BLaER1 (cell line): ENCODE measurements at regions not wholly inside any gene's neighbourhood (a gene's known extent, or its start where the extent isn't known, plus 50 kb on each side); places are given as distances from the start of the nearest gene placed in this dataset.

Experiments used
- H3K27ac ChIP-seq: shearing (Covaris generic); formaldehyde crosslinking; 2 replicates; pipeline ENCODE4 v1.8.1; 2022
- H3K27me3 ChIP-seq: shearing (Covaris generic); formaldehyde crosslinking; 2 replicates; pipeline ENCODE4 v1.8.1; 2022
- H3K36me3 ChIP-seq: shearing (Covaris generic); formaldehyde crosslinking; 2 replicates; pipeline ENCODE4 v1.8.1; 2022
- H3K4me1 ChIP-seq: shearing (Covaris generic); formaldehyde crosslinking; 2 replicates; pipeline ENCODE4 v1.8.1; 2022
- H3K4me2 ChIP-seq: shearing (Covaris generic); formaldehyde crosslinking; 2 replicates; pipeline ENCODE4 v1.8.1; 2022
- H3K4me3 ChIP-seq: shearing (Covaris generic); formaldehyde crosslinking; 2 replicates; pipeline ENCODE4 v1.8.1; 2022
- H3K9ac ChIP-seq: shearing (Covaris generic); formaldehyde crosslinking; 2 replicates; pipeline ENCODE4 v1.8.1; 2022
- H3K9me3 ChIP-seq: shearing (Covaris generic); formaldehyde crosslinking; 2 replicates; pipeline ENCODE4 v1.8.1; 2022
- H4K20me1 ChIP-seq: shearing (Covaris generic); formaldehyde crosslinking; 2 replicates; pipeline ENCODE4 v1.8.1; 2022
- Cebpa-rat ChIP-seq: shearing (Covaris generic); IDR thresholded peaks from 2 replicates; pipeline ENCODE4 v1.8.1; 2022

DNA sequence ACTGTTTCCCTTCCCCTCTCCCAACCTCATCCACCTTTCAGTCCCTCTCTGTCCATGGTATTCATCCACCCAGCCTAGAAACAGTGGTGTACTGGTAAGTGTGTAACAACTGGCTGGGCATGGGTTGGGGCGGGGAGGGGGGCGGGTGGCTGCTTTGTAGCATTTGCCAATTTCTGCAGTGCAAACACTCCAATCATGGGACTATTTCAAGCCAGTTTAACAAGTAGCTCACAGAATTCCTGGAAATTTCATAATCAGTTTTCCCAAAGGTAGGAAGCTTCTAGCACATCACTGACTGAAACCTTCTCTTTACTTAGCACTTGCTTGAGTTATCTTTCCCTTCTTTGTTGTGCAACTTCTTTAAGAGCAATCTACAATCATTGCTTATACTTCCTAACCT, 100.8 kb upstream of the WASF3 start:
- Histone ChIP-seq H3K27ac (no peak overlapping the region), H3K4me2 (no peak overlapping the region), H3K4me1 (no peaks in the 10 kb centered on the region), H3K4me3 (no peak overlapping the region), H3K27me3 (no peaks in the 10 kb centered on the region), H3K9me3 (no peaks in the 10 kb centered on the region), H4K20me1 (no peaks in the 10 kb centered on the region), H3K36me3 (no peaks in the 10 kb centered on the region), H3K9ac (no peak overlapping the region)
- no peak for TF ChIP-seq Cebpa-rat

DNA sequence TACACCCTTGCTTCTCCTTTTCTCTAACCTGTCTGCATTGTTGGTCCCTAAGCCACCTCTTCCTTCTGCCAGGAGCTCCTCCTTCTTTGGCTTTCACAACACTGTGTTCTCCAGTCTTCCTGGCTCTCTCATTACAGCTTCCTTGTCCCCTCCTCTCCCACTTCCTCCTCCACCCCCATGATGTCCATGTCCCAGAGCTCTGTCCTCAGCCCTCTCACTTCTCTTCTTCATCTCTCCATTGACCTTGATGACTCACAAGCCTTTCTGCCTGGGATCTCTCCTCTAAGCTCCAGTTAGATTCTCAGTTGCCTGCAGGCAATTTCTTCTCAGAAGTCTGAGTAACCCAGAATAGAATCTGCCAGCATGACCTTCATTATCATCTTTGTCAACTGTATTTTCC, 100.3 kb upstream of the WASF3 start:
- H3K36me3 ChIP-seq: no peaks in the 10 kb centered on the region
- no peak overlapping the region for H3K27ac ChIP-seq
- TF ChIP-seq Cebpa-rat: no peak
- H3K9me3 ChIP-seq: no peaks in the 10 kb centered on the region
- no peak overlapping the region for H3K9ac ChIP-seq
- no peak overlapping the region for H3K4me3 ChIP-seq
- H3K27me3 ChIP-seq: no peaks in the 10 kb centered on the region
- H3K4me2 ChIP-seq: no peak overlapping the region
- H3K4me1 ChIP-seq: peaks cover 2% of the 10 kb centered on the region; the same call in 1 of the 2 replicates
- no peaks in the 10 kb centered on the region for H4K20me1 ChIP-seq

- Histone ChIP-seq H3K4me2 (no peak overlapping the region), H3K36me3 (no peaks in the 10 kb centered on the region), H3K4me1 (peaks cover 8% of the 10 kb centered on the region; the same call in 1 of the 2 replicates), H4K20me1 (no peaks in the 10 kb centered on the region), H3K4me3 (no peak overlapping the region), H3K9ac (no peak overlapping the region), H3K9me3 (no peaks in the 10 kb centered on the region), H3K27ac (no peak overlapping the region), H3K27me3 (no peaks in the 10 kb centered on the region)
- TF ChIP-seq Cebpa-rat: no peak
Observed at GRCh38 chr13:26458196-26458749, 99.2 kb upstream of the WASF3 start.

DNA sequence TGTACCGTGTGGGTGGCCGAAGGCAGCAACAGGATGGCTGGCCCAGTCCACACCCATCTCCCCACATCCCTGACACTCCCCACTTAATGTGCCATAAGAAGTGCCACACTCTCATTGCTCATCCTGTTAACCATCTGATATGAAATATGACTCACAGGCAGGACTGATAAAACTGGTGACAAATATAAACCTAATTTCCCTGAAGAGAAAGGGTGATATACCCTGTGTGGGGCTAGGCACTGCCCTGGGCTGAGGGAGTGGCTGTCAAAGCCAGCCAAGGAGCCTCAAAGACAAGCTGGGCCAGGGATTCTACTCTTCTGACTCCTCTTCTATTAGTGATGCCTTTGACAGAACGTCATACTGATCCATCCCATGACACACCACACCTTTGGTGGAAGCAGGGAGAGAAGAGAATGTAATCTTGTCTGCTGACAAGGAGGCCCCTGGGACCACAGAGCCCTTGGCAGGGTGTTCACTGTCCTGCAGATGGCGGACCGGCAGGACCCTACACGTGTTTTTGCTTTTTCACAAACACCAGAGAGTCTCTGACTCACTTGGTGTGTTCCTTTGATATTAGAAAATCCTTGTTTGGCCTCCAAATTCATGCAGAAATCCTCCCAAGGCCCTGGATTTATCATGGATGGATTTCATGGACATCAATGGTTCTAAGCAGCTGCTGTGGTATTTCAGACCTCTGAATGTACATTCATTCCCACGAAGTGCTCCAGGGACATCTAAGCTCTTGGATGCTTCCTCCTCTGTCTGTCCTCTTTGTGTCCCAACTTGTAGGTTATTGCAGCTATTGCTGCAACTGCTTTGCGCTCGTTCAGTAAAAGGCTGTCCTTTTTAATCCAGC, 98.0 kb upstream of the WASF3 start:
- Histone ChIP-seq H3K4me1 (peaks cover 8% of the 10 kb centered on the region; the same call in 1 of the 2 replicates), H3K27me3 (no peaks in the 10 kb centered on the region), H3K27ac (no peak overlapping the region), H3K4me2 (no peak overlapping the region), H3K36me3 (no peaks in the 10 kb centered on the region), H3K9ac (no peak overlapping the region), H3K9me3 (no peaks in the 10 kb centered on the region), H4K20me1 (no peaks in the 10 kb centered on the region), H3K4me3 (no peak overlapping the region)
- no peak for TF ChIP-seq Cebpa-rat

DNA sequence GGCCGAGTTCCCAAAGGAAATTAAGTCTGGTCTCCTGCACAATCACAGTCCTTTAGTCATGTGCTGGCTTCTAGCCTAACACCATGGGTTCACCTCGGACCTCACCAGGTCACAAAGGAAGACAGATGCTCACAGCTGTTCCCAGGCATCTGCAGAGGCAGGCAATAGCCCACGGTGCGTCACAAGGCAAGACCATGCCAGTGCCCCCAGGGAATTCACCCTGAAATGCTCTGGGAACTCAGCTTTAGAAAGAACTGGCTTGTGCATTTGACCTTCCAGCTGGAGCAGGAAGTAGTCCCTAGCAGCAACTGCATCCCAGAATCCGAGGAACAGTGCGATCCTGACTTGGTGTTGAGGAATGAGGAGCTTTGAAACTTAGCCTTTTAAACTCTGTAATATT, 96.8 kb upstream of the WASF3 start:
- Histone ChIP-seq H3K36me3 (no peaks in the 10 kb centered on the region), H3K27ac (no peak overlapping the region), H4K20me1 (no peaks in the 10 kb centered on the region), H3K4me2 (no peak overlapping the region), H3K9me3 (no peaks in the 10 kb centered on the region), H3K9ac (no peak overlapping the region), H3K4me1 (peaks cover 8% of the 10 kb centered on the region; the same call in 1 of the 2 replicates), H3K27me3 (no peaks in the 10 kb centered on the region), H3K4me3 (no peak overlapping the region)
- no peak for TF ChIP-seq Cebpa-rat

DNA sequence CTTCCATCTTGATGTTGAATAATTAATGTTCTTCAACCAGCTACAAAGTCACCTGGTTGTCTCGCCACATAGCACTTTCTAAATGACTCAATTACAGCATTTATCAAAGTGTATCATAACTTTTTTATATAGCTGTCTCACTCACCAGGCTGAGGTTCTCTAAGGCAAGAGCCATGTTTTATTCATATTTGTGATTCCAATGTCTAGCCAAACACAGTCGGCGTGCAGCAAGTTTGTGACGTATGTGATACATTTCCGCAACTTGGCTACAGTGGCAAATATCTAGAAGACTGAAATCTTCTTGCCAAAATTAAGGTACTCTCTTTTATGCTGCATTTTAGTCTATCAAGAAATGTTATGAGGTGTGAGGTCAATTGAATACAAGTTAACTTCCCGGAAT, 94.2 kb upstream of the WASF3 start:
- Histone ChIP-seq H3K9me3 (peaks cover 10% of the 10 kb centered on the region; the same call in 1 of the 2 replicates), H3K4me2 (no peak overlapping the region), H3K27ac (no peak overlapping the region), H3K4me1 (peaks cover 8% of the 10 kb centered on the region; the same call in 1 of the 2 replicates), H4K20me1 (no peaks in the 10 kb centered on the region), H3K9ac (no peak overlapping the region), H3K27me3 (no peaks in the 10 kb centered on the region), H3K36me3 (no peaks in the 10 kb centered on the region), H3K4me3 (no peak overlapping the region)
- TF ChIP-seq Cebpa-rat: no peak

DNA sequence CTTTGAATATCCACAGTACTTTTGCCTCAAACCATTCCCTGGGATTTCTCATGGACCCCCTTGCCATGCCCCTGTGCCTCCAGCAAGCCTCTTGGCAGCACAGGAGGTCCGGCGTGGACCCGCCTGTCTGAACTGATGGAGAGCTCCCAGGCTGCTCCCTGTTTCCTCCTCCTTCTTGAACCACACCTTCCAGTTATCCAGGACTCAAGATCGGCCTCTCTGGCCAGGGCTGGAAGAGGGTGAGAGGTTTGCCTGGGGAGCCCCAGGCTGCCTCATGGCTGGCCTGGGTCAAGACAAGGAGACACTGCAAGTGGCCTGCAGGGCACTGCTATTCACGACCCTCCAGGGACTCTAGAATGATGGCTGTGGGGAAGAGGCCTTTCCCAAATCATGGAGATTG, 93.6 kb upstream of the WASF3 start:
- Histone ChIP-seq H3K9ac (no peak overlapping the region), H3K4me2 (no peak overlapping the region), H3K4me3 (no peak overlapping the region), H3K27me3 (no peaks in the 10 kb centered on the region), H4K20me1 (no peaks in the 10 kb centered on the region), H3K36me3 (no peaks in the 10 kb centered on the region), H3K9me3 (peaks cover 10% of the 10 kb centered on the region; the same call in 1 of the 2 replicates), H3K27ac (no peak overlapping the region), H3K4me1 (peaks cover 8% of the 10 kb centered on the region; the same call in 1 of the 2 replicates)
- TF ChIP-seq Cebpa-rat: no peak

DNA sequence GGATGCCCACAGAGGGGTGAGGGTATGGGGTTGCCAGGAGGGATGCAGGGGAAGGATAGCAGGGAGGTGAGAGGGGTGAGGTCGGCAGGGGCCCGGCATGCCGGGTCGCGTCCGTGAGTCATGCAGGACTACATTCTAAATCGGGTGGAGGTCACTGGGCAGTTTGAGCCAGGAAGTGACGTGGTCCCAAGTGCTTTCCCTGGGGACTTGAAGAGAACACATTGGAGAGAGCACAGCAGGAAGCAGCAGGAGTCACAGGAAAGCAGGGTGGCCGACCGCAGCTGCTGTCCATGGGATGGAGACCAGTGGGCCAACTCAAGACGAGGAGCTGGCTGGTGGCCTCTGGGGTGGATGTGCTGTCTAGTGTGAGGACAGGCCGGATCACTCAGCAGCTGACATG, 92.0 kb upstream of the WASF3 start:
- H3K9me3 ChIP-seq: peaks cover 10% of the 10 kb centered on the region; the same call in 1 of the 2 replicates
- H3K27ac ChIP-seq: no peak overlapping the region
- no peaks in the 10 kb centered on the region for H4K20me1 ChIP-seq
- H3K4me2 ChIP-seq: no peak overlapping the region
- H3K4me3 ChIP-seq: no peak overlapping the region
- TF ChIP-seq Cebpa-rat: no peak
- H3K36me3 ChIP-seq: no peaks in the 10 kb centered on the region
- peaks cover 8% of the 10 kb centered on the region; the same call in 1 of the 2 replicates for H3K4me1 ChIP-seq
- H3K9ac ChIP-seq: no peak overlapping the region
- H3K27me3 ChIP-seq: no peaks in the 10 kb centered on the region

DNA sequence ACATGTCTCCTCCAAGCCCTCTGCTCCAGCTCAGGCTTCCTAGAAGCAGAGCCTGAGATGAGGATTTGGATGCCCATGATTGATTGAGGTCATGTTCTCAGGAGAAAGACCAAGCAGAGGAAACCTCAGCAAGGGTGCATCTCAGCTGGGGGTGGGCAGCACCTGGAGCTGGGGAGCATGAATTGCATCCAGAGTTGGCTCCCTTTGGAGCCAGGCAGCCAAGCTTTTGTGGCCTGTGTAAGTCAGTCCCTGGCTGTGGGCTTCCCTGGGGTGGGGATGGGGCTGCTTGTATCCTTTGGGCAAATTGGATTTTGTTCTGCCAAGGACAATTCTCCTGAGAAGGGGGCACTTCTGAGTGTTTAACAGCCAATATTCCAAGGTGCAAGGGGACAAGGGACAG, 91.5 kb upstream of the WASF3 start:
- no peak for TF ChIP-seq Cebpa-rat
- Histone ChIP-seq H4K20me1 (no peaks in the 10 kb centered on the region), H3K4me3 (no peak overlapping the region), H3K27me3 (no peaks in the 10 kb centered on the region), H3K27ac (no peak overlapping the region), H3K4me1 (peaks cover 8% of the 10 kb centered on the region; the same call in 1 of the 2 replicates), H3K9ac (no peak overlapping the region), H3K9me3 (peaks cover 10% of the 10 kb centered on the region; the same call in 1 of the 2 replicates), H3K36me3 (no peaks in the 10 kb centered on the region), H3K4me2 (no peak overlapping the region)

DNA sequence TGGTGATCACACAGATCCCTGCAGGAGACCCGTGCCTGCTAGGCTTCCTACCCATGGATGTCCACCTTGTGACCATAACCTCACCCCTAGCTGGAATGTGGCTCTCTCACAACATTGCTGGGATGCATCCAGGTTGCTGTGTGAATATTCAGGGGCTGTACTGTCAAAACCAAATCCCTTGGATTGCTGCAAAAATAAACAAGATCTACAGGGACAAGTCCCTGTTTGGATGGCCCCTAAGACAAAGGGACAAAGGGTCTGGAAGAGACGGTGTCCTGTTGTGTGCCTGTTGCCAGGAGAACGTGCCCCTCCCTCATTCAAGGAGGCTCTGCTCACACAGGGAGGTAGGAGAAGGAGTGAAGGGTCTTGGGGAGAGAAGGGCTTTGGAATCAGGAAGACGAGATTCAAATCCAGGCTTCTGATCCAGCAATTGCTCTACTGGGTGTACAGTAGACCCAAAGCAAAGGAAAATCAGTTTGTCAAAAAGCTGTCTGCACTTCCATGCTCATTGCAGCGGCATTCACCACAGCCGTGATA, 89.2 kb upstream of the WASF3 start:
- H3K4me1 ChIP-seq: no peaks in the 10 kb centered on the region
- no peak overlapping the region for H3K9ac ChIP-seq
- no peak overlapping the region for H3K4me2 ChIP-seq

More for the DNA sequence above, 89.2 kb upstream of the WASF3 start:
- Histone ChIP-seq H3K27ac (no peak overlapping the region), H3K4me3 (no peak overlapping the region), H3K27me3 (no peaks in the 10 kb centered on the region), H4K20me1 (no peaks in the 10 kb centered on the region), H3K9me3 (peaks cover 10% of the 10 kb centered on the region; the same call in 1 of the 2 replicates), H3K36me3 (no peaks in the 10 kb centered on the region)
- no peak for TF ChIP-seq Cebpa-rat
